RWPE1 (cell line): ENCODE measurements at regions not wholly inside any gene's neighbourhood (a gene's known extent, or its start where the extent isn't known, plus 50 kb on each side); places are given as distances from the start of the nearest gene placed in this dataset.
"Not testable (repeated sequence)": the region's sequence is repeated elsewhere in the genome, so short reads cannot be mapped to it uniquely, and the experiment has no call there.

Experiments
- CTCF ChIA-PET: fragments of 350-600 bp; sonication (Branson Sonifier 250); formaldehyde crosslinking; extraction: SDS; loops from one replicate; lab custom pipeline; 2021; lab: Yijun Ruan, JAX
- POLR2A ChIA-PET: fragments of 400-600 bp; formaldehyde crosslinking; extraction: SDS; loops from one replicate; lab custom pipeline; 2020; ENCODE audit warnings: antibody characterized with exemption; ENCODE audit not compliant: low non-redundant PET; lab: Yijun Ruan, JAX
- DNase-seq: peaks from one replicate; pipeline ENCODE4 v3.0.0; 2012; ENCODE audit warnings: low spot score
- H3K27ac ChIP-seq: fragments of 450-650 bp; 2 replicates; pipeline ENCODE4 v1.5.1; 2017
- TF ChIP-seq, protein P1 (sequence below): fragments of 450-650 bp; conservative IDR thresholded peaks from 2 replicates; pipeline ENCODE4 v1.5.1; 2017; ENCODE audit warnings: low read depth, mild to moderate bottlenecking

GRCh38 chr4:164087733-164088132 is 593.2 kb downstream of the TMA16 start:
- no peak overlapping the region for H3K27ac ChIP-seq
- ChIA-PET CTCF (no interaction called here), POLR2A (no interaction called here)
- TF ChIP-seq, protein P1, sequence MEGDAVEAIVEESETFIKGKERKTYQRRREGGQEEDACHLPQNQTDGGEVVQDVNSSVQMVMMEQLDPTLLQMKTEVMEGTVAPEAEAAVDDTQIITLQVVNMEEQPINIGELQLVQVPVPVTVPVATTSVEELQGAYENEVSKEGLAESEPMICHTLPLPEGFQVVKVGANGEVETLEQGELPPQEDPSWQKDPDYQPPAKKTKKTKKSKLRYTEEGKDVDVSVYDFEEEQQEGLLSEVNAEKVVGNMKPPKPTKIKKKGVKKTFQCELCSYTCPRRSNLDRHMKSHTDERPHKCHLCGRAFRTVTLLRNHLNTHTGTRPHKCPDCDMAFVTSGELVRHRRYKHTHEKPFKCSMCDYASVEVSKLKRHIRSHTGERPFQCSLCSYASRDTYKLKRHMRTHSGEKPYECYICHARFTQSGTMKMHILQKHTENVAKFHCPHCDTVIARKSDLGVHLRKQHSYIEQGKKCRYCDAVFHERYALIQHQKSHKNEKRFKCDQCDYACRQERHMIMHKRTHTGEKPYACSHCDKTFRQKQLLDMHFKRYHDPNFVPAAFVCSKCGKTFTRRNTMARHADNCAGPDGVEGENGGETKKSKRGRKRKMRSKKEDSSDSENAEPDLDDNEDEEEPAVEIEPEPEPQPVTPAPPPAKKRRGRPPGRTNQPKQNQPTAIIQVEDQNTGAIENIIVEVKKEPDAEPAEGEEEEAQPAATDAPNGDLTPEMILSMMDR, result no peak
- no peak for DNase-seq

DNA sequence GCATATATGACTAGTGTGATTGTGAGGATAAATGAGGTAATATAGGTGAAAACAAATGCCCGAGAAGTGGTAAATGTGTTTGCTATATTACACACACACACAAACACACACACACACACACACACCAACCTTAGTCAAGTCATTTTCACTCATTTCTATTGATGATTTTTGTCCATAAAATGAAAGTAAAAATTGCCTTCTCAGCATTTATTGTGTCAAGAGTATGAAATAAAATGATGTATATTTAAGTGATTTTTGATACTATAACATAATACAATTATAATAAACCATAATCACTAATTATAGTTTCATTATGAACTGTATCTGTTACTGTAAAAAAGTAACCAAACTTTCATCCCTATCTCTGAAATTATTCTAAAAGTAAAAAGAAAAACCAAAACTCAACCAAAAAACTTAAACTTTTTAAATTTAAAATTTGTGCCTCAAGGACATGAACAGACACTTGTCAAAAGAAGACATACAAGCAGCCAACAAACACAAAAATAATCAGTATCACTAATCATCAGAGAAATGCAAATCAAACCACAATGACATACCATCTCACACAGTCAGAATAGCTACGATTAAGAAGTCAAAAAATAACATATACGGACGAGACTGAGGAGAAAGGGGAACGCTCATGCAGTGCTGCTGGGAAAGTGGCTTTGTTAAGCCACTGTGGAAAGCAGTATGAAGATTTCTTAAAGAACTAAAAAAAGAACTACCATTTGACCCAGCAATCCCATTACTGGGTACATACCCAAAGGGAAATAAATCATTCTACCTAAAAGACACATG is 601.0 kb downstream of the TMA16 start:
- TF ChIP-seq, protein P1, result no peak
- CTCF ChIA-PET, result interaction anchor here (0.6 kb wide), 1 partner anchor 357 kb away, joined by 4 read pairs; no protein-coding TSS in a partner anchor
- no peak overlapping the region for H3K27ac ChIP-seq
- no peak for DNase-seq
- POLR2A ChIA-PET, result no interaction called here

- DNase-seq, result no peak
- CTCF ChIA-PET, result interaction anchor here (0.7 kb wide), 1 partner anchor 327 kb away, joined by 3 read pairs; no protein-coding TSS in a partner anchor
- TF ChIP-seq, protein P1, result no peak
- POLR2A ChIA-PET, result no interaction called here
- H3K27ac ChIP-seq, result no peak overlapping the region
Measured at GRCh38 chr4:164096766-164097518, 602.5 kb downstream of the TMA16 start.

DNA sequence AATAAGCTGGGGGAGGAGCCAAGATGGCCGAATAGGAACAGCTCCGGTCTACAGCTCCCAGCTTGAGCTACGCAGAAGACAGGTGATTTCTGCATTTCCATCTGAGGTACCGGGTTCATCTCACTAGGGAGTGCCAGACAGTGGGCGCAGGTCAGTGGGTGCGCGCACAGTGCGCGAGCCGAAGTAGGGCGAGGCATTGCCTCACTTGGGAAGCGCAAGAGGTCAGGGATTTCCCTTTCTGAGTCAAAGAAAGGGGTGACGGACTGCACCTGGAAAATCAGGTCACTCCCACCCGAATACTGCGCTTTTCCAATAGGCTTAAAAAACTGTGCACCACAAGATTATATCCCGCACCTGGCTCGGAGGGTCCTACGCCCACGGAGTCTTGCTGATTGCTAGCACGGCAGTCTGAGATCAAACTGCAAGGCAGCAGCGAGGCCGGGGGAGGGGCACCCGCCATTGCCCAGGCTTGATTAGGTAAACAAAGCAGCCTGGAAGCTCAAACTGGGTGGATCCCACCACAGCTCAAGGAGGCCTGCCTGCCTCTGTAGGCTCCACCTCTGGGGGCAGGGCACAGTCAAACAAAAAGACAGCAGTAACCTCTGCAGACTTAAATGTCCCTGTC is 606.4 kb downstream of the TMA16 start:
- POLR2A ChIA-PET, CTCF ChIA-PET, H3K27ac ChIP-seq, DNase-seq: not testable (repeated sequence)

GRCh38 chr4:164108971-164109370 is 614.5 kb downstream of the TMA16 start:
- POLR2A ChIA-PET, result no interaction called here
- CTCF ChIA-PET, result no interaction called here
- TF ChIP-seq, protein P1, result no peak
- no peak for DNase-seq
- H3K27ac ChIP-seq, result no peak overlapping the region

- ChIA-PET CTCF (interaction anchor here (0.7 kb wide), 1 partner anchor 421 kb away, joined by 4 read pairs; no protein-coding TSS in a partner anchor), POLR2A (no interaction called here)
- no peak overlapping the region for H3K27ac ChIP-seq
- DNase-seq, result no peak
- TF ChIP-seq, protein P1, result no peak
Measured at GRCh38 chr4:164109503-164109902, 615.0 kb downstream of the TMA16 start.
